DOHH2 (cell line): ENCODE measurements at regions not wholly inside any gene's neighbourhood (a gene's known extent, or its start where the extent isn't known, plus 50 kb on each side); places are given as distances from the start of the nearest gene placed in this dataset.

Experiments
- CTCF ChIP-seq: fragments of 200-600 bp; sonication (generic); IDR thresholded peaks from one replicate; pipeline ENCODE4 v1.5.1; 2014; ENCODE audit warnings: antibody characterized with exemption, mild to moderate bottlenecking, low read depth, low read length; ENCODE audit not compliant: poor library complexity, severe bottlenecking
- EZH2phosphoT487 ChIP-seq: fragments of 200-600 bp; sonication (generic); IDR thresholded peaks from 2 replicates; pipeline ENCODE4 v1.6.1; 2017; ENCODE audit warnings: borderline replicate concordance, mild to moderate bottlenecking, antibody characterized with exemption, low read length, moderate library complexity, mixed read lengths

DNA sequence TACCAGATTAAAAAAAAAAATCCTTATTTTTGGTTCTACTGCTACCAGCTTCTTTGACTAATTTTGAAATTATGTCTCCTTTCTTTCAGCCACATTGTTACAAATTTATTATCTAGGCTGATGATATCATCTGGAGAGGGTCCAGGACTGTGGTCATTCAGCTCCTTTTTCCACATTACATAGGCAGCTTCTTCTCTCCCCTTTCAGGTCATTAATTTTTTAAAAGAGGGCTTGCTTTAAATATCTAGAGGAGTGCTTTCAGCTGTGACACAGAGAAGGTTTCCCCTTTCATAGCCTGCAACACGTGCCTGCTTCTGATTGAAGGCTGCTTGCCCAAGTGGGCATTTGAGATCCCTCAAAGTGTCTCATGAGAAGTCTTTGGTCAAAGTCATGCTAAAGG, 155.7 kb upstream of the PAPPA start:
- TF ChIP-seq CTCF, result no peak
- TF ChIP-seq EZH2phosphoT487, result no peak
